Mucosa of descending colon (tissue), 3 donors: ENCODE measurements at regions not wholly inside any gene's neighbourhood (a gene's known extent, or its start where the extent isn't known, plus 50 kb on each side); places are given as distances from the start of the nearest gene placed in this dataset.

ENCODE experiments used
- ATAC-seq: fragments of 200-7000 bp; cut with Tn5 transposase; one replicate; pipeline ENCODE4 v1.9.1; 2020; ENCODE audit warnings: mild to moderate bottlenecking, moderate library complexity
- DNase-seq, 3 donors: peaks; one replicate each; pipeline ENCODE4 v3.0.0-alpha.2; 2020
- H3K36me3 ChIP-seq: fragments of 200-600 bp; one replicate; pipeline ENCODE4 v1.8.0; 2021; ENCODE audit warnings: low read depth, mild to moderate bottlenecking
- H3K4me1 ChIP-seq: fragments of 200-600 bp; one replicate; pipeline ENCODE4 v1.8.0; 2021; ENCODE audit warnings: low read depth, mild to moderate bottlenecking
- H3K4me3 ChIP-seq: fragments of 200-600 bp; one replicate; pipeline ENCODE4 v1.8.0; 2021; ENCODE audit warnings: mild to moderate bottlenecking
- H3K9me3 ChIP-seq: fragments of 200-600 bp; one replicate; pipeline ENCODE4 v1.8.0; 2021; ENCODE audit warnings: mild to moderate bottlenecking
- CTCF ChIP-seq: fragments of 200-600 bp; IDR thresholded peaks from one replicate; pipeline ENCODE4 v1.8.0; 2022; ENCODE audit warnings: antibody characterized with exemption, mild to moderate bottlenecking
- intact Hi-C, 2 donors: fragments of 100-400 bp; cut with DNase I in 1 of 2; cut with micrococcal nuclease in 1 of 2; formaldehyde crosslinking; loops; one replicate each; pipeline versions ENCODE4 v1.11.0 to v1.11.1; 2022; cut with DNase I, micrococcal nuclease
- donor health status: DM: no; HTN: no; CAD: no; lungs with moderate emphysema.
- donor health status: DM: no; HTN: no; CAD: no.
- donor health status: DM: no; HTN: yes; CAD: no.

GRCh38 chr2:195466427-195466826, 190.6 kb upstream of the SLC39A10 start:
- no peak for DNase-seq
- Histone ChIP-seq H3K36me3 (no peaks in the 10 kb centered on the region), H3K9me3 (peaks cover 3% of the 10 kb centered on the region), H3K4me3 (no peak overlapping the region), H3K4me1 (no peaks in the 10 kb centered on the region)
- intact Hi-C loops, result no loop called here
- no peak for ATAC-seq
- no peak for TF ChIP-seq CTCF

- DNase-seq (no peak), ATAC-seq (no peak)
- no peaks in the 10 kb centered on the region for H3K4me1 ChIP-seq
- intact Hi-C loops, result no loop called here
- H3K36me3 ChIP-seq, result no peaks in the 10 kb centered on the region
- H3K4me3 ChIP-seq, result no peak overlapping the region
- no peak for TF ChIP-seq CTCF
- H3K9me3 ChIP-seq, result no peaks in the 10 kb centered on the region
Observed at GRCh38 chr2:195461010-195461409, 196.0 kb upstream of the SLC39A10 start.

- TF ChIP-seq CTCF, result no peak
- intact Hi-C loops, result no loop called here
- Histone ChIP-seq H3K4me1 (no peaks in the 10 kb centered on the region), H3K36me3 (no peaks in the 10 kb centered on the region), H3K4me3 (no peak overlapping the region), H3K9me3 (no peaks in the 10 kb centered on the region)
- ATAC-seq (no peak), DNase-seq (no peak)
Observed at GRCh38 chr2:195458936-195459335, 198.1 kb upstream of the SLC39A10 start.

GRCh38 chr2:195457873-195458272, 199.2 kb upstream of the SLC39A10 start:
- ATAC-seq (no peak), DNase-seq (no peak)
- Histone ChIP-seq H3K4me1 (no peaks in the 10 kb centered on the region), H3K4me3 (no peak overlapping the region), H3K9me3 (no peaks in the 10 kb centered on the region), H3K36me3 (no peaks in the 10 kb centered on the region)
- TF ChIP-seq CTCF, result no peak
- intact Hi-C loops, result no loop called here

GRCh38 chr2:195456771-195457170, 200.3 kb upstream of the SLC39A10 start:
- Histone ChIP-seq H3K4me3 (no peak overlapping the region), H3K36me3 (no peaks in the 10 kb centered on the region), H3K9me3 (no peaks in the 10 kb centered on the region), H3K4me1 (no peaks in the 10 kb centered on the region)
- intact Hi-C loops, result no loop called here
- TF ChIP-seq CTCF, result no peak
- DNase-seq, result no peak
- ATAC-seq, result no peak

GRCh38 chr2:195451160-195451559, 205.9 kb upstream of the SLC39A10 start:
- H3K9me3 ChIP-seq, result no peaks in the 10 kb centered on the region
- ATAC-seq, result no peak
- H3K36me3 ChIP-seq, result no peaks in the 10 kb centered on the region
- TF ChIP-seq CTCF, result no peak
- no peaks in the 10 kb centered on the region for H3K4me1 ChIP-seq
- no peak overlapping the region for H3K4me3 ChIP-seq
- DNase-seq, result no peak
- intact Hi-C loops, result no loop called here
